Prostate gland (tissue), 2 donors: ENCODE measurements at regions not wholly inside any gene's neighbourhood (a gene's known extent, or its start where the extent isn't known, plus 50 kb on each side); places are given as distances from the start of the nearest gene placed in this dataset.

Source experiments
- POLR2A ChIP-seq: fragments of 450-650 bp; IDR thresholded peaks from one replicate; pipeline ENCODE4 v1.6.1; 2016; ENCODE audit warnings: antibody characterized with exemption, mild to moderate bottlenecking
- TF ChIP-seq, protein P1 (sequence below), 4 experiments: fragments of 200-600 bp in 2 of 4; fragments of 450-650 bp in 2 of 4; sonication (generic) in 2 of 4; IDR thresholded peaks; 1 replicate in 3 of 4; 2 replicates in 1 of 4; pipeline ENCODE4 v1.5.1; 2016 to 2019; ENCODE audit warnings: antibody characterized with exemption in 4 of 4, mild to moderate bottlenecking in 2 of 4, moderate library complexity in 2 of 4

DNA sequence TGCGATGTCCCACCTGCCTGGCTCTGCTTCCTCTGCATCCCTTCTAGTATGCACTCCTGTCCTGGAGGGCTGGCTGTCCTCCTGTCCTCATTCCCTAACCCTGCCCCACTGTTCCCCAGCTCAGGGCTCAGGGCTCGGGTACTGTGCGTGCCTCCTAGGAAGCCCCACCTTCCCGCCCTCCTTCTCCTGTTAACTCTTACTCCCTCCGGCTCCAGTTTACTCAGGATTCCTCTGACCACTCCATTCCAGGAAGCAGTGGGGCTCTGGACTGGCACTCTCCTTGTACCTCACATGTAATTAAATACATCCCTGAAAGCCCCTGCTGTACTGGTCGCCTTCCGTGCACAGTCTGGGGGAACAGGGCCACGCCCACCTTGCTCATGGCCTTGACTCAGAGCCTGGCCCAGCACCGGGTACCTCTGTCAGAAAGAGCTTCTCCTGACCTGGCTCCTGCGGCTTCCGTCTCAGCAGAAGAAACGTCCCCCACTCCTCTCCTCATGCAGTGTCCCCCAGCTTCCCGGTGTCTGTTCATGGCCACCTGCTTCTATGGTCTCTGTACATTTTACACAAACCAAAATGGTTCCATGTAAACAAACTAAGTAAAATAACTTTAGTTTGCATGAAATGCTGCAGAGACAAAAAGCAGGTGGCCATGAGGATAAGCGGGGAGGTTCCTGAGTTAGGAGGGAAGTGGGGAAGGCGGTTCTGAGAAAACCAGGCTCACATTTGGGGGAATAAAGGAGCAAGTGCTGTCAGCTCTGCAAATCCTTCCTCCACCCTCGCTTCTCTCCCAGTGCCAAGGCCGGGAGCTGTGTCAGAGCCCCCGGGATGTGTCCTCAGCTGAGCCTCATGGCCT lies 445.9 kb downstream of the BRD1 start:
- TF ChIP-seq, protein P1, sequence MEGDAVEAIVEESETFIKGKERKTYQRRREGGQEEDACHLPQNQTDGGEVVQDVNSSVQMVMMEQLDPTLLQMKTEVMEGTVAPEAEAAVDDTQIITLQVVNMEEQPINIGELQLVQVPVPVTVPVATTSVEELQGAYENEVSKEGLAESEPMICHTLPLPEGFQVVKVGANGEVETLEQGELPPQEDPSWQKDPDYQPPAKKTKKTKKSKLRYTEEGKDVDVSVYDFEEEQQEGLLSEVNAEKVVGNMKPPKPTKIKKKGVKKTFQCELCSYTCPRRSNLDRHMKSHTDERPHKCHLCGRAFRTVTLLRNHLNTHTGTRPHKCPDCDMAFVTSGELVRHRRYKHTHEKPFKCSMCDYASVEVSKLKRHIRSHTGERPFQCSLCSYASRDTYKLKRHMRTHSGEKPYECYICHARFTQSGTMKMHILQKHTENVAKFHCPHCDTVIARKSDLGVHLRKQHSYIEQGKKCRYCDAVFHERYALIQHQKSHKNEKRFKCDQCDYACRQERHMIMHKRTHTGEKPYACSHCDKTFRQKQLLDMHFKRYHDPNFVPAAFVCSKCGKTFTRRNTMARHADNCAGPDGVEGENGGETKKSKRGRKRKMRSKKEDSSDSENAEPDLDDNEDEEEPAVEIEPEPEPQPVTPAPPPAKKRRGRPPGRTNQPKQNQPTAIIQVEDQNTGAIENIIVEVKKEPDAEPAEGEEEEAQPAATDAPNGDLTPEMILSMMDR (IDR thresholded peaks at IDR 0.05), result no peak
- TF ChIP-seq POLR2A, result no peak
